HCT116 (cell line): ENCODE measurements at regions not wholly inside any gene's neighbourhood (a gene's known extent, or its start where the extent isn't known, plus 50 kb on each side); places are given as distances from the start of the nearest gene placed in this dataset.
"Not testable (repeated sequence)": the region's sequence is repeated elsewhere in the genome, so short reads cannot be mapped to it uniquely, and the experiment has no call there.

Experiments
- ATAC-seq: fragments of 200-7000 bp; cut with Tn5 transposase; 2 replicates; pipeline ENCODE4 v1.9.1; 2020; ENCODE audit warnings: mild to moderate bottlenecking, moderate library complexity
- BruUV-seq: library from RNA; stranded (reverse); fragments of 400-500 nt; replicated peaks from 2 replicates; lab custom pipeline; 2021; lab: Mats Ljungman, UMichigan
- CTCF ChIA-PET: fragments of 300-600 bp; sonication (Branson Sonifier 250); formaldehyde crosslinking; loops from one replicate; lab custom pipeline; 2021; ENCODE audit warnings: antibody characterized with exemption; lab: Charles Lee
- POLR2A ChIA-PET: fragments of 300-600, 350-600 bp; sonication (Branson Sonifier 250); formaldehyde crosslinking; loops from one replicate; lab custom pipeline; 2021; ENCODE audit warnings: antibody characterized with exemption; lab: Charles Lee
- RAD21 ChIA-PET, 2 experiments: fragments of 300-600 bp; sonication (Branson Sonifier 250); formaldehyde crosslinking; loops; one replicate each; lab custom pipeline; 2023; ENCODE audit warnings: low total read pairs in 2 of 2; ENCODE audit not compliant: uncharacterized antibody in 2 of 2, unreplicated experiment in 2 of 2, low non-redundant PET in 1 of 2; lab: Charles Lee
- DNase-seq: peaks from one replicate; pipeline ENCODE4 v3.0.0-alpha.2; 2010; ENCODE audit warnings: low read depth, low spot score
- H2AFZ ChIP-seq: fragments of 200-600 bp; shearing (Covaris generic), sonication (generic); 2 replicates; pipeline ENCODE4 v1.6.1; 2017; ENCODE audit warnings: low read depth, mixed run types, mixed read lengths, antibody characterized with exemption, low read length; ENCODE audit not compliant: poor library complexity, severe bottlenecking
- H3K27ac ChIP-seq: 2 replicates; pipeline ENCODE4 v1.5.1; 2012; ENCODE audit warnings: low read depth, low read length
- H3K27me3 ChIP-seq: fragments of 200-600 bp; sonication (generic); 2 replicates; pipeline ENCODE4 v1.6.1; 2016; ENCODE audit warnings: mixed run types, low read length, mixed read lengths; ENCODE audit not compliant: insufficient read depth
- H3K36me3 ChIP-seq, 2 experiments: fragments of 200-500 bp in 1 of 2; fragments of 200-600 bp in 1 of 2; sonication (Bioruptor generic) in 1 of 2; sonication (generic) in 1 of 2; 2 replicates each; pipeline versions ENCODE4 v1.5.1 to v1.6.1; 2014 to 2016; ENCODE audit warnings: low read length in 2 of 2, inconsistent platforms in 1 of 2, mixed read lengths in 1 of 2, mixed run types in 1 of 2; ENCODE audit not compliant: insufficient read depth in 2 of 2, control insufficient read depth in 1 of 2
- H3K4me1 ChIP-seq, 2 experiments: fragments of 200-600 bp in 1 of 2; sonication (generic) in 1 of 2; 2 replicates each; pipeline versions ENCODE4 v1.5.1 to v1.6.1; 2012 to 2017; ENCODE audit warnings: low read length in 2 of 2, inconsistent platforms in 1 of 2, mild to moderate bottlenecking in 1 of 2, mixed read lengths in 1 of 2, mixed run types in 1 of 2, moderate library complexity in 1 of 2; ENCODE audit not compliant: insufficient read depth in 2 of 2, control insufficient read depth in 1 of 2
- H3K4me2 ChIP-seq: fragments of 200-600 bp; sonication (generic); 2 replicates; pipeline ENCODE4 v1.6.1; 2017; ENCODE audit warnings: mixed run types, low read length, mixed read lengths
- H3K4me3 ChIP-seq, 2 experiments: fragments of 200-600 bp in 1 of 2; sonication (generic) in 1 of 2; replicated peaks in 1 of 2; 2 replicates each; pipeline ENCODE4 v1.5.1; 2011 to 2016; ENCODE audit warnings: low read length in 2 of 2, control low read depth in 1 of 2, low read depth in 1 of 2, mild to moderate bottlenecking in 1 of 2, mixed read lengths in 1 of 2, mixed run types in 1 of 2
- H3K79me2 ChIP-seq: fragments of 200-600 bp; sonication (generic); 2 replicates; pipeline ENCODE4 v1.6.1; 2017; ENCODE audit warnings: mild to moderate bottlenecking, mixed run types, low read length, moderate library complexity, mixed read lengths; ENCODE audit not compliant: insufficient read depth
- H3K9ac ChIP-seq: fragments of 200-600 bp; sonication (generic); 2 replicates; pipeline ENCODE4 v1.6.1; 2016; ENCODE audit warnings: low read length, mixed read lengths
- H3K9me2 ChIP-seq: fragments of 200-600 bp; sonication (generic), shearing (Covaris generic); 2 replicates; pipeline ENCODE4 v1.6.1; 2017; ENCODE audit warnings: mixed run types, mild to moderate bottlenecking, moderate library complexity; ENCODE audit not compliant: insufficient read depth
- H3K9me3 ChIP-seq, 2 experiments: fragments of 200-500 bp in 1 of 2; fragments of 200-600 bp in 1 of 2; sonication (Bioruptor generic) in 1 of 2; sonication (generic) in 1 of 2; 2 replicates each; pipeline ENCODE4 v1.6.1; 2014 to 2017; ENCODE audit warnings: low read length in 2 of 2, mixed read lengths in 2 of 2, inconsistent platforms in 1 of 2, low read depth in 1 of 2, mild to moderate bottlenecking in 1 of 2, mixed run types in 1 of 2, moderate library complexity in 1 of 2; ENCODE audit not compliant: control insufficient read depth in 1 of 2, insufficient read depth in 1 of 2
- H4K20me1 ChIP-seq: fragments of 200-600 bp; sonication (generic), shearing (Covaris generic); 2 replicates; pipeline ENCODE4 v1.6.1; 2017; ENCODE audit warnings: mixed run types, mild to moderate bottlenecking, moderate library complexity; ENCODE audit not compliant: insufficient read depth
- CBX3 ChIP-seq: IDR thresholded peaks from 2 replicates; pipeline ENCODE4 v1.6.1; 2012; ENCODE audit warnings: low read depth
- CTCF ChIP-seq, 3 experiments: fragments of 200-600 bp in 1 of 3; sonication (generic) in 1 of 3; IDR thresholded peaks in 2 of 3; conservative IDR thresholded peaks in 1 of 3; 2 replicates each; pipeline ENCODE4 v1.5.1; 2012 to 2017; ENCODE audit warnings: low read depth in 2 of 3, low read length in 2 of 3, antibody characterized with exemption in 1 of 3, borderline replicate concordance in 1 of 3, control low read depth in 1 of 3, mild to moderate bottlenecking in 1 of 3, mixed read lengths in 1 of 3, mixed run types in 1 of 3, moderate library complexity in 1 of 3; ENCODE audit not compliant: insufficient read depth in 1 of 3
- ELF1 ChIP-seq: IDR thresholded peaks from 2 replicates; pipeline ENCODE4 v1.6.1; 2012; ENCODE audit warnings: low read depth, borderline replicate concordance
- JUND ChIP-seq: IDR thresholded peaks from 2 replicates; pipeline ENCODE4 v1.6.1; 2012
- MAX ChIP-seq: IDR thresholded peaks from 2 replicates; pipeline ENCODE4 v1.6.1; 2012
- SP1 ChIP-seq: IDR thresholded peaks from 2 replicates; pipeline ENCODE4 v1.6.1; 2012; ENCODE audit warnings: low read depth
- ZBTB33 ChIP-seq: IDR thresholded peaks from 2 replicates; pipeline ENCODE4 v1.6.1; 2011; ENCODE audit warnings: mild to moderate bottlenecking, low read length, moderate library complexity; ENCODE audit not compliant: insufficient replicate concordance; ENCODE audit errors: extremely low read depth
- ZFX ChIP-seq: fragments of 450-650 bp; IDR thresholded peaks from 2 replicates; pipeline ENCODE4 v1.6.1; 2017
- intact Hi-C: fragments of 100-400 bp; cut with micrococcal nuclease; formaldehyde crosslinking; loops from 2 replicates; pipeline ENCODE4 v1.10.0; 2022

GRCh38 chr13:47687577-47687976 is 313.5 kb downstream of the SUCLA2 start:
- ChIA-PET RAD21 (no interaction called here), POLR2A (no interaction called here), CTCF (no interaction called here)
- Histone ChIP-seq H3K27me3 (peaks cover 17% of the 10 kb centered on the region), H3K79me2 (no peaks in the 10 kb centered on the region), H3K4me1 (no peaks in the 10 kb centered on the region), H3K27ac (no peak overlapping the region), H3K4me2 (no peak overlapping the region), H3K9me2 (no peaks in the 10 kb centered on the region), H3K36me3 (no peaks in the 10 kb centered on the region), H3K9ac (no peak overlapping the region), H4K20me1 (no peaks in the 10 kb centered on the region), H3K9me3 (no peaks in the 10 kb centered on the region), H2AFZ (no peak overlapping the region), H3K4me3 (no peak overlapping the region)
- BruUV-seq: no TSS peak
- intact Hi-C loops: no loop called here
- ATAC-seq: no peak
- TF ChIP-seq ZBTB33 (no peak), ZFX (no peak), CTCF (IDR thresholded peaks at IDR 0.05 in 2 of 3, conservative IDR thresholded peaks at IDR 0.05 in 1 of 3; ENCODE audit: borderline replicate concordance in 1 of 3, insufficient read depth in 1 of 3, low read depth in 2 of 3, low read length in 2 of 3) (no peak), CBX3 (no peak), SP1 (no peak), MAX (no peak), JUND (no peak), ELF1 (no peak)
- TF ChIP-seq, all 23 proteins: peak for 0
- no peak for DNase-seq

DNA sequence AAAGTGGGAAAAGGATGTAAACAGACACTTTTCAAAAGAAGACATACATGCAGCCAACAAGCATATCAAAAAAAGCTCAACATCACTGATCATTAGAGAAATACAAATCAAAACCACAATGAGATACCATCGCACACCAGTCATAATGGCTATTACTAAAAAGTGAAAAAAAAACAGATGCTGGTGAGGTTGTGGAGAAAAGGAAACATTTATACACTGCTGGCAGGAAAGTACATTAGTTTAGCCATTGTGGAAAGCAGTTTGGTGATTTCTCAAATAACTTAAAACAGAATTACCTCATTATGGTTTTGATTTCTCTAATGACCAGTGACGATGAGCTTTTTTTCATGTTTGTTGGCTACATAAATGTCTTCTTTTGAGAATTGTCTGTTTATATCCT is 315.9 kb downstream of the SUCLA2 start:
- H3K9me2 ChIP-seq, H3K36me3 ChIP-seq, H3K4me2 ChIP-seq, intact Hi-C loops, BruUV-seq, H3K79me2 ChIP-seq, CTCF ChIA-PET, RAD21 ChIA-PET, POLR2A ChIA-PET, H4K20me1 ChIP-seq, H3K4me3 ChIP-seq, DNase-seq, ATAC-seq, H3K4me1 ChIP-seq, H2AFZ ChIP-seq, H3K9ac ChIP-seq, H3K9me3 ChIP-seq, H3K27ac ChIP-seq: not testable (repeated sequence)
- peaks cover 17% of the 10 kb centered on the region for H3K27me3 ChIP-seq
